ENCODE measurements at regions not wholly inside any gene's neighbourhood (a gene's known extent, or its start where the extent isn't known, plus 50 kb on each side); places are given as distances from the start of the nearest gene placed in this dataset.

- no peak for DNase-seq (ENCODE audit: low spot score)
- intact Hi-C loops (cut with DNase I), result loop anchor here (10.0 kb wide), 2 partner anchors 61 to 169 kb away; no protein-coding TSS in a partner anchor
Measured at GRCh38 chr1:216815260-216816131, 92.3 kb upstream of the ESRRG start.

DNA sequence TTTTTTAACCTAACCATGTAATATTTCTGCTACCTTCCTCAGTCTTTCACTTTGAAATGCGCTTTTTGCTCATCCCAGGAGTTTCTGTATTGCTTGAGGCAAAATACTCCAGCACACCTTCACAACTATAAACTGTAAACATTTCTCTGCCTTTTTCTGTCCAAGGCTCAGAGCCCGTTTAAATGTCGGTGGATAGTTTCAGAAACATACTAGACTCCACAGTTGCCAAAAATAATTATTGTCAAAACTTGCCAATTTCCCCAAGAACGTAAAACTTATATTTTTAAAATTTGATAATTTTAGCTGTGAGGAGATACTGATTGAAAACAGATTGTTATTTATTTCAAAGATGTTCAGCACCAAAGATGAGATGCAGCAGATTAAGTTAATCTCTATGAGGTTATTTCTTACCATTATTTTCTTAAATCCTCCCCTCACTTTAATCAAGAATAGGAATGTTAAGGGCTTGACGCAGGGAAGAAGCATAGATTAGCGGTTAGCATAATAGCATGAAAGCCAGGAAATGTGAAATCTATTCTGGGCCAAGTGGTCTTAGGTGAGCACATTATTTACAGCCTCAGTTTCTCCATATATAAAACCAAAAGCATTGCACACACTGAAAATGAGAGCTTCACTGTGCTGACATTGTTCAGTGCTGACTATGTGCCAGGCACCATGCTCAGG, 91.5 kb upstream of the ESRRG start:
- intact Hi-C loops (cut with DNase I), result loop anchor here (10.0 kb wide), 2 partner anchors 60 to 170 kb away; no protein-coding TSS in a partner anchor
- DNase-seq (ENCODE audit: low spot score), result no peak

- intact Hi-C loops (cut with DNase I), result loop anchor here (10.0 kb wide), 2 partner anchors 58 to 172 kb away; no protein-coding TSS in a partner anchor
Measured at GRCh38 chr1:216812966-216813365, 89.7 kb upstream of the ESRRG start.

GRCh38 chr1:216809649-216810048, 86.4 kb upstream of the ESRRG start:
- intact Hi-C loops (cut with DNase I), result loop anchor here (10.0 kb wide), 2 partner anchors 55 to 175 kb away; no protein-coding TSS in a partner anchor
- no peak for DNase-seq (ENCODE audit: low spot score)

More at GRCh38 chr1:216812966-216813365, 89.7 kb upstream of the ESRRG start:
- DNase-seq (ENCODE audit: low spot score), result no peak

DNA sequence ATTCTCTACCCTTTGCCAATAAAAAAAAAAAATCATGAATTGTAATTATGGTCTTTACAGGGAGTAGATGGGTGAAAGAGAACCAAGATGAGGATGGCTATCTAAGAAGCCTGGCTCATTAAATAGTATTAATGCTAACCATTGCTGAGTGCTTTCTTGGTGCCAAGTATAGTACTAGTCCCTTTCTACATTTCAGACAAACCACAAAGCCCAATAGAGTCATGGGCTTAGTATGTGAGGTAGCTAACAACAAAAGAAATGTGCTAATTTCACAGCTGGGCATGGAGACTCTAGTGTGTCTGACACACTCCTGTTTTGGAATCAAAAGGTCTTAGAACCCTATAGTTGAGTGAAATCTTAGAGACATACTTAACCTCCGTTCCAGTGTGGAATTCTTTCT, 84.5 kb upstream of the ESRRG start:
- intact Hi-C loops (cut with DNase I), result no loop called here
- no peak for DNase-seq (ENCODE audit: low spot score)

DNA sequence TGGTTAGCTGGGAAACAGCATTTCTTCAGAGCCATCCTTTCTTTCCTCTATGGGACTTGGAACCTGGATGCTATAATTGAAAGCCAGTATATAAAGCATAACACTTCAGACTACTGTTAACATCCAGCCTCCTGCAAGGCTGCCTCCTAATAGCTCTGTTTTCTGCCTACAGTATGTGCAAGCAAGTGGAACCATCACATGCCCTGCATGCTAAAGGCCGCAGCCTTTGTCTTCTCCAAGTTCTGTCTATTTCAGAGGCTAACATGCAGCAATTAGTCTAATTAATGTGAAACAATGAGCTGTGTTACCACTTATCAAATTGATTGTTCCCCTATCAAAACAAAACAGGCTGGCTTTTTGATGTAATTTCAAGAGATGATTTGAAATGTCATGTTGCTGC, 82.7 kb upstream of the ESRRG start:
- no peak for DNase-seq (ENCODE audit: low spot score)
- intact Hi-C loops (cut with DNase I), result no loop called here

- intact Hi-C loops (cut with DNase I), result no loop called here
- no peak for DNase-seq (ENCODE audit: low spot score)
Measured at GRCh38 chr1:216805233-216805632, 82.0 kb upstream of the ESRRG start.

DNA sequence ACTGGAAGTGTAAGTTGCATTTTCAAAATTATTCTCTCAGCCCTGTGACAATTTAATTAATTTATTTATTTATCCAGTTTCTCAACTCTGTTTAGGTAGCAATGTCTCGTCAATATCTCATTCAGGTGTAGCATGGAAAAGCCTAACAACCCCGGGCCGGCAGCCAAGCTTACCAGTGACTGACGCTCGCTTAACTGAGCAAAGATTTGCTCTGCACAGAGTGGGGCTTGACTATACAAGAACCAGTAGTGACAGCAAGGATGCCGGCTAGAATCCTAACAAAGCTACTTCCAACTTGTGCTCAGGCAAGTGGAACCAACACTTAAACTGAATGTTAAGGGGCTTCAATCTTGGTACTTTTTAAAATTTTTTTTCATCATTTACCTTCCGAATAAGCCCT, 80.9 kb upstream of the ESRRG start:
- intact Hi-C loops (cut with DNase I), result no loop called here
- no peak for DNase-seq (ENCODE audit: low spot score)

GRCh38 chr1:216794586-216794985, 71.4 kb upstream of the ESRRG start:
- intact Hi-C loops (cut with DNase I), result no loop called here
- no peak for DNase-seq (ENCODE audit: low spot score)

DNA sequence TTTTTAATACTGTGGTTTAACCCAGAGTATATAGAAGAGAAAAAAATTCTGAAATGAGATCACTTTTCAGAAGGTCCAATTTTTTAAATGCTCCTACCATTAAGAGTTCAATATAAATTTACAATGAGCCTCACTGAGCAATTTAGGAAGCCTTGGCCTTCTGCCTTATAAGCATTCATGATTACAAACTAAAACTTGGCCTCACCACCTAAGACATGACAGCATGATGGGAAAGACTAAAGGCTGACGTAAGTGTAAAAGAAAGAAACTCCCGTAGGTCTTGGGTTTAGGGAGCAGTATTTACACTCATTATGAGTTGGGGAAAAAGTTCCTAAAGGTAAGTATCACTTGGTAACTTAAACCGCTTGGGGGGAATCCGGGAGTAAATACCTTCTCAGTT, 70.7 kb upstream of the ESRRG start:
- intact Hi-C loops (cut with DNase I), result no loop called here
- DNase-seq (ENCODE audit: low spot score), result no peak

DNA sequence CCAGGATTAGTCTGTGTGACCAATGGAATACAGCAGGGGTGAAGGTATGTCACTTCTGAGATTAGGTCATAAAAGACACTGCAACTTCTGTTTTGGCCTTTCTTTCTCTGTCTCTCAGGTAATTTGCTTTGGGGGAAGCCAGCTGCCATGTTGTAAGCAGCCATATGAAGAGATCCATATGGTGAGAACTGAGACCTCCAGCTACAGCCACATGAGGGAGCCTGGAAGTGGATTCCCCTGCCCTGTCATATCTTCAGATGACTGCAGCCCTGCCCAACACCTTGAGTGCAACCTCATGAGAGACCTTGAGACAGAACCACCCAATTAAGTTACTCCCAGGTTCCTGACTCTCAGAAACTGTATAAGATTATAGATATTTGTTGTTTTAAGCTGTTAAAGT, 70.1 kb upstream of the ESRRG start:
- DNase-seq (ENCODE audit: low spot score), result no peak
- intact Hi-C loops (cut with DNase I), result no loop called here

- intact Hi-C loops (cut with DNase I), result no loop called here
- DNase-seq (ENCODE audit: low spot score), result no peak
Measured at GRCh38 chr1:216788671-216789070, 65.4 kb upstream of the ESRRG start.

GRCh38 chr1:216785737-216786136, 62.5 kb upstream of the ESRRG start:
- intact Hi-C loops (cut with DNase I), result no loop called here
- DNase-seq (ENCODE audit: low spot score), result no peak

DNA sequence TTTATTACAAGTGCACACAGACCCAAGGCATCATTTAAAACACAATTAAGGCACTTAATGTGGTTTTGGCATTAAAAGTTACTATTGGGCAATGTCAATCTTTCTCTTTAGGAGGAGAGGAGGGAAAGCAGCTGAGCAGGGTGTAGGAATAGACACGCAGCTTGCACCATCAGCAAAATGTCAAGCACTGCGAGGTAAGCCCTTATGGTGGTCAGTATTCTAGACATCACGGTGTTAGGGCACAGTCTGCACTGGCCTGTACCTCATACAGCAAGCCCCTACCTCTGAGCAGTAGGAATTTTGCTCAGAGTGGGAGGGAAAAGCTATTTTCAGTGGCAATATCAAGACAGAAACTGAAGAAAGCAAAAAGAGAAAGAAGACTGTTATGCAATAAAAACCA, 62.0 kb upstream of the ESRRG start:
- intact Hi-C loops (cut with DNase I), result no loop called here
- no peak for DNase-seq (ENCODE audit: low spot score)

DNA sequence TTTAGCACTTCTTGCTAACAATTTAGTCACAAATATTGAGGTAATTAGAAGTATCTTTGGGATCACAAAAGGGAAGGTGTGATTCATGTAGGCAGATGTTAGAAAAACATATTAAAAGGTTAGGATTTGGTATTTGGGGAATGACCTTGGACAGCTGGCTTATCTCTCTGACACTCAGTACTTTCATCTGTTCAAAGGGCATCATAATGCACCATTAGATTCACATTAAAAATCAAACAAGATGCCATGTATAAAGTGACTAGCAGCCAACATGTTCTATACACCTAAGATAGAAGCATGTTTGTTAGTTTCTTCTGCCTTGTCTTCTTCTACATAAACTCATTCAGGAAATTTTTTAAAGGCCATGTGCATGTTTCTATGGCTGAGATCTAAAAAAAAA, 56.5 kb upstream of the ESRRG start:
- DNase-seq (ENCODE audit: low spot score), result no peak
- intact Hi-C loops (cut with DNase I), result no loop called here

- DNase-seq (ENCODE audit: low spot score), result no peak
- intact Hi-C loops (cut with DNase I), result no loop called here
Measured at GRCh38 chr1:216778737-216779136, 55.5 kb upstream of the ESRRG start.

DNA sequence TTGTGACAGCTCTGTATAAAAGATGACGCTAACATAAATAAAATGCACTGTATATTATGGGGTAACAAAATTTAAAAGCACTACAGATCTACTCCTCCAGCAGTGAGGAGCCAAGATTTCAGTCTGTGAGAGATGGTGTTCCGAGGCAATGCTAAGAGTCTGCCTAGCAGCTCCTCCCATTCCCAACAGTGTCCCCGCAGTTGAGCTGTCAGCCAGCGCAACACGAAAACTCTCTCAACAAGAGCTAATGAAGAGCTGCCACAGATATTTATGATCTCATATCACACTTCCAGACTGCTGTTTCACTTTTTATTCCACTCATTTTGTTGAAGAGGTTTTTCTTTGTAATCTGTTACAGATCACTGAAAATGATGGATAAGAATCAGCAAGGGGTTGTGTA, 53.9 kb upstream of the ESRRG start:
- intact Hi-C loops (cut with DNase I), result no loop called here

More for the DNA sequence above, 53.9 kb upstream of the ESRRG start:
- DNase-seq (ENCODE audit: low spot score), result no peak
